ENCODE measurements at regions not wholly inside any gene's neighbourhood (a gene's known extent, or its start where the extent isn't known, plus 50 kb on each side); places are given as distances from the start of the nearest gene placed in this dataset.

GRCh38 chrX:43141885-43142284, 363.9 kb upstream of the PPP1R2C start:
- no peak for DNase-seq

DNA sequence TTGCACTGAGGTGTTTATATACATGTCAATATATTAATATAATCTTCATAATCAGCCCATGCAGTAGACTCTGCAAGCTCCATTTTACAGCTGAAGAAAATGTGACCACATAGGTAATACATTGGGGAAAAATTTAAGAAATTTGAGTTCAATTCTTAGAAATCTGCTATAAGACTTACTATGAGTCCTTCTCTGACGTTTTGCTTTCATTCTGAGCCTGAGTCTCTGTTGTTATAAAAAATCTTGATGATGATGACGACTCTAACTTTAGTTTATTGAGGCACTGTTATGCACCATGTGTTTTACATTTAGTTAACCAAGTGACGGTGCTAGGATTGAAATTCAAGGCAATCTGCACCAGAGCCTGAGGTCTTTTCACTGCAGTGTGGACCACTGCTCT, 370.3 kb upstream of the PPP1R2C start:
- no peaks in the 10 kb centered on the region for H3K79me1 ChIP-seq (replicated peaks; ENCODE audit: low read length, poor library complexity, severe bottlenecking)
- H3K9me3 ChIP-seq (ENCODE audit: control insufficient read depth, low read length), result peaks cover 3% of the 10 kb centered on the region
- DNase-seq, result no peak
- H2BK12ac ChIP-seq (ENCODE audit: low read length in 2 of 2), result no peak overlapping the region
- H3K27me3 ChIP-seq (ENCODE audit: control insufficient read depth in 1 of 2, insufficient read depth in 1 of 2, low read length in 2 of 2), result peaks cover 0 to 2% of the 10 kb centered on the region in 2 experiments
- H3K4me3 ChIP-seq (ENCODE audit: insufficient read depth in 1 of 2, low read depth in 1 of 2, low read length in 2 of 2), result no peak overlapping the region
- no peak overlapping the region for H3K4me2 ChIP-seq (ENCODE audit: low read length, poor library complexity, severe bottlenecking)
- H3K14ac ChIP-seq (ENCODE audit: low read length in 2 of 2), result no peak overlapping the region
- no peak overlapping the region for H3K23ac ChIP-seq (ENCODE audit: low read length in 2 of 2)
- no peak overlapping the region for H3K9ac ChIP-seq (ENCODE audit: low read length)
- no peak overlapping the region for H4K91ac ChIP-seq (ENCODE audit: low read length)
- no peak overlapping the region for H3K4ac ChIP-seq (ENCODE audit: low read depth in 1 of 2, low read length in 2 of 2)
- H3K36me3 ChIP-seq (ENCODE audit: control insufficient read depth in 1 of 2, insufficient read depth in 2 of 2, low read depth in 1 of 2, low read length in 2 of 2), result no peaks in the 10 kb centered on the region
- WGBS, result 81% methylated on average over 3 of the region's 3 CpGs
- no peaks in the 10 kb centered on the region for H3K4me1 ChIP-seq (ENCODE audit: control insufficient read depth, insufficient read depth, low read depth, low read length)
- no peak overlapping the region for H2BK5ac ChIP-seq (ENCODE audit: low read depth, low read length, poor library complexity, severe bottlenecking)
- no peak overlapping the region for H2AFZ ChIP-seq (ENCODE audit: low read depth, low read length)
- H4K8ac ChIP-seq (ENCODE audit: low read length), result no peak overlapping the region
- no peak overlapping the region for H2BK120ac ChIP-seq (ENCODE audit: low read depth, low read length)
- H3K18ac ChIP-seq (ENCODE audit: low read depth in 1 of 2, low read length in 2 of 2), result no peak overlapping the region
- H3K27ac ChIP-seq (ENCODE audit: low read length, poor library complexity, severe bottlenecking), result no peak overlapping the region
- no peak overlapping the region for H2BK15ac ChIP-seq (ENCODE audit: low read depth, poor library complexity, severe bottlenecking)
- H2AK5ac ChIP-seq (ENCODE audit: low read length, severe bottlenecking), result no peak overlapping the region

More at GRCh38 chrX:43141885-43142284, 363.9 kb upstream of the PPP1R2C start:
- H3K27me3 ChIP-seq (ENCODE audit: control insufficient read depth in 1 of 2, insufficient read depth in 1 of 2, low read length in 2 of 2), result no peaks in the 10 kb centered on the region
- no peaks in the 10 kb centered on the region for H3K4me1 ChIP-seq (ENCODE audit: control insufficient read depth, insufficient read depth, low read depth, low read length)
- H4K8ac ChIP-seq (ENCODE audit: low read length), result no peak overlapping the region
- no peaks in the 10 kb centered on the region for H3K79me1 ChIP-seq (replicated peaks; ENCODE audit: low read length, poor library complexity, severe bottlenecking)
- no peak overlapping the region for H2AFZ ChIP-seq (ENCODE audit: low read depth, low read length)
- H3K9ac ChIP-seq (ENCODE audit: low read length), result no peak overlapping the region
- H3K23ac ChIP-seq (ENCODE audit: low read length in 2 of 2), result no peak overlapping the region
- H3K27ac ChIP-seq (ENCODE audit: low read length, poor library complexity, severe bottlenecking), result no peak overlapping the region
- H3K4me2 ChIP-seq (ENCODE audit: low read length, poor library complexity, severe bottlenecking), result no peak overlapping the region
- no peak overlapping the region for H3K18ac ChIP-seq (ENCODE audit: low read depth in 1 of 2, low read length in 2 of 2)
- H2BK12ac ChIP-seq (ENCODE audit: low read length in 2 of 2), result no peak overlapping the region
- H2BK5ac ChIP-seq (ENCODE audit: low read depth, low read length, poor library complexity, severe bottlenecking), result no peak overlapping the region
- no peak overlapping the region for H2BK120ac ChIP-seq (ENCODE audit: low read depth, low read length)
- no peak overlapping the region for H4K91ac ChIP-seq (ENCODE audit: low read length)
- H2AK5ac ChIP-seq (ENCODE audit: low read length, severe bottlenecking), result no peak overlapping the region
- H3K4ac ChIP-seq (ENCODE audit: low read depth in 1 of 2, low read length in 2 of 2), result no peak overlapping the region
- H2BK15ac ChIP-seq (ENCODE audit: low read depth, poor library complexity, severe bottlenecking), result no peak overlapping the region
- H3K14ac ChIP-seq (ENCODE audit: low read length in 2 of 2), result no peak overlapping the region
- no peaks in the 10 kb centered on the region for H3K36me3 ChIP-seq (ENCODE audit: control insufficient read depth in 1 of 2, insufficient read depth in 2 of 2, low read depth in 1 of 2, low read length in 2 of 2)
- H3K4me3 ChIP-seq (ENCODE audit: insufficient read depth in 1 of 2, low read depth in 1 of 2, low read length in 2 of 2), result no peak overlapping the region
- peaks cover under 1% of the 10 kb centered on the region for H3K9me3 ChIP-seq (ENCODE audit: control insufficient read depth, low read length)

DNA sequence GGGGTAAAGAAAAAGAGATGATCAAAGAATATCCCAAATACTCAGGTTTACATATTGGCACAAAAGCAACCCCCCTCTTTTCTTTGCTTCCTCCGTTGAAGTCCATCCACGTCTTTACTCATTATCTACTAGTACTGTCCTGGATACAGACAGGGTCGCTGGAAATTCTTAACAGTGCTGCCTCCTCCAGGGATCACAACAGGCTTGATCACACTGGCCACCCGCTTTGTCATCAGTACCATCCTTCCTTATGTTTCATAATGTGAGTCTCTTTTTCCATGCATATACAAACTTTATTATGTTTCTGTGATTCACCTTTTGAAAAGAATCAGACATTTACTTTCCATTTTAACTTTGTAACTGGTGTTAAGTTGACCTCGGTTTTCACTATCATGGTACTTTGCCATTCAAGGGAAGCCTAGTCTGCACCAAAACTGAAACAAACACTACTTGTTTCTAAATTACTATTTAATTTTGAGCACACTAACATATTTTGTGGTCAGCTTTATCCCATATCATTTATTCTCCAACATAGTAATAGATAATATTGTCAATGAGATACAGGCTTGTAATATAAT, 387.5 kb upstream of the PPP1R2C start:
- H2BK120ac ChIP-seq (ENCODE audit: low read depth, low read length), result no peak overlapping the region
- no peak overlapping the region for H3K14ac ChIP-seq (ENCODE audit: low read length in 2 of 2)
- no peak overlapping the region for H3K4me3 ChIP-seq (ENCODE audit: insufficient read depth in 1 of 2, low read depth in 1 of 2, low read length in 2 of 2)
- no peak overlapping the region for H2AK5ac ChIP-seq (ENCODE audit: low read length, severe bottlenecking)
- H4K8ac ChIP-seq (ENCODE audit: low read length), result no peak overlapping the region
- WGBS, result 94% methylated on average over 4 of the region's 5 CpGs
- peaks cover 0 to 3% of the 10 kb centered on the region in 2 experiments for H3K27me3 ChIP-seq (ENCODE audit: control insufficient read depth in 1 of 2, insufficient read depth in 1 of 2, low read length in 2 of 2)
- H4K91ac ChIP-seq (ENCODE audit: low read length), result no peak overlapping the region
- H3K9ac ChIP-seq (ENCODE audit: low read length), result no peak overlapping the region
- no peak overlapping the region for H3K23ac ChIP-seq (ENCODE audit: low read length in 2 of 2)
- no peak overlapping the region for H3K27ac ChIP-seq (ENCODE audit: low read length, poor library complexity, severe bottlenecking)
- H2AFZ ChIP-seq (ENCODE audit: low read depth, low read length), result no peak overlapping the region
- no peak overlapping the region for H3K4me2 ChIP-seq (ENCODE audit: low read length, poor library complexity, severe bottlenecking)
- H2BK15ac ChIP-seq (ENCODE audit: low read depth, poor library complexity, severe bottlenecking), result no peak overlapping the region
- H3K79me1 ChIP-seq (replicated peaks; ENCODE audit: low read length, poor library complexity, severe bottlenecking), result no peaks in the 10 kb centered on the region
- H3K36me3 ChIP-seq (ENCODE audit: control insufficient read depth in 1 of 2, insufficient read depth in 2 of 2, low read depth in 1 of 2, low read length in 2 of 2), result no peaks in the 10 kb centered on the region
- no peak overlapping the region for H3K18ac ChIP-seq (ENCODE audit: low read depth in 1 of 2, low read length in 2 of 2)
- H3K4me1 ChIP-seq (ENCODE audit: control insufficient read depth, insufficient read depth, low read depth, low read length), result no peaks in the 10 kb centered on the region
- no peak for DNase-seq
- no peak overlapping the region for H3K4ac ChIP-seq (ENCODE audit: low read depth in 1 of 2, low read length in 2 of 2)
- no peak overlapping the region for H2BK12ac ChIP-seq (ENCODE audit: low read length in 2 of 2)
- H3K9me3 ChIP-seq (ENCODE audit: control insufficient read depth, low read length), result peaks cover 3% of the 10 kb centered on the region
- H2BK5ac ChIP-seq (ENCODE audit: low read depth, low read length, poor library complexity, severe bottlenecking), result no peak overlapping the region

DNA sequence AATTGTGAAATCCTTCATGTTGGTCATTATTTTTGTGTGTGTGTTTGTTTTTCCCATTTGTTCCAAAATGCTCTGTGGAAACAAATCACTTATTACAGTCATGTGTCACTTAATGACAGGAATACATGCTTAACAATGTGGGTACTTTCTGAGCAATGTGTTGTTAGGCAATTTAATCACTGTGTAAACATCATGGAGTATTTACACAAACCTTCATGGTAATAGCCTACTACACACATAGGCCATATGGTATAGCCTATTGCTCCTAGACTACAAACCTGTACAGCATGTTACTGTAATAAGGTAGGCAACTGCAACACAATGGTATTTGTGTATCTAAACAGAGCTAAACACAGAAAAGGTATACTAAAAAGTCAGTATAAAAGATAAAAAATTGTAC, 388.9 kb upstream of the PPP1R2C start:
- Histone ChIP-seq H3K23ac (ENCODE audit: low read length in 2 of 2) (no peak overlapping the region), H2AFZ (ENCODE audit: low read depth, low read length) (no peak overlapping the region), H2BK15ac (ENCODE audit: low read depth, poor library complexity, severe bottlenecking) (no peak overlapping the region), H3K4ac (ENCODE audit: low read depth in 1 of 2, low read length in 2 of 2) (no peak overlapping the region), H3K4me1 (ENCODE audit: control insufficient read depth, insufficient read depth, low read depth, low read length) (no peaks in the 10 kb centered on the region), H3K27ac (ENCODE audit: low read length, poor library complexity, severe bottlenecking) (no peak overlapping the region), H4K91ac (ENCODE audit: low read length) (no peak overlapping the region), H3K4me2 (ENCODE audit: low read length, poor library complexity, severe bottlenecking) (no peak overlapping the region), H3K9ac (ENCODE audit: low read length) (no peak overlapping the region), H4K8ac (ENCODE audit: low read length) (no peak overlapping the region), H2BK5ac (ENCODE audit: low read depth, low read length, poor library complexity, severe bottlenecking) (no peak overlapping the region), H3K79me1 (replicated peaks; ENCODE audit: low read length, poor library complexity, severe bottlenecking) (no peaks in the 10 kb centered on the region), H2AK5ac (ENCODE audit: low read length, severe bottlenecking) (no peak overlapping the region), H3K9me3 (ENCODE audit: control insufficient read depth, low read length) (peaks cover 9% of the 10 kb centered on the region), H3K4me3 (ENCODE audit: insufficient read depth in 1 of 2, low read depth in 1 of 2, low read length in 2 of 2) (no peak overlapping the region), H2BK12ac (ENCODE audit: low read length in 2 of 2) (no peak overlapping the region), H3K36me3 (ENCODE audit: control insufficient read depth in 1 of 2, insufficient read depth in 2 of 2, low read depth in 1 of 2, low read length in 2 of 2) (no peaks in the 10 kb centered on the region), H3K18ac (ENCODE audit: low read depth in 1 of 2, low read length in 2 of 2) (no peak overlapping the region), H3K14ac (ENCODE audit: low read length in 2 of 2) (no peak overlapping the region), H3K27me3 (ENCODE audit: control insufficient read depth in 1 of 2, insufficient read depth in 1 of 2, low read length in 2 of 2) (peaks cover 0 to 3% of the 10 kb centered on the region in 2 experiments), H2BK120ac (ENCODE audit: low read depth, low read length) (no peak overlapping the region)
- DNase-seq, result no peak
